ENCODE measurements at regions not wholly inside any gene's neighbourhood (a gene's known extent, or its start where the extent isn't known, plus 50 kb on each side); places are given as distances from the start of the nearest gene placed in this dataset.

GRCh38 chr17:14972844-14973243 lies 292.3 kb downstream of the PMP22 start:
- peaks cover 4% of the 10 kb centered on the region for H3F3A ChIP-seq (ENCODE audit: low read depth)
- Mint-ChIP-seq H3K9me3 (peaks cover 41% of the 10 kb centered on the region), H3K27ac (no peak overlapping the region), H3K36me3 (peaks cover 8% of the 10 kb centered on the region), H3K4me3 (no peak overlapping the region), H3K27me3 (ENCODE audit: insufficient read depth, low read depth) (peaks cover 8% of the 10 kb centered on the region), H3K4me1 (peaks cover 23% of the 10 kb centered on the region)
- no peak overlapping the region for H3K4me2 ChIP-seq
- TF ChIP-seq EZH2phosphoT487 (IDR thresholded peaks at IDR 0.05) (no peak), CTCF (IDR thresholded peaks at IDR 0.05) (no peak), EZH2 (IDR thresholded peaks at IDR 0.05) (no peak)
- peaks cover 11% of the 10 kb centered on the region for H3K9me3 ChIP-seq (ENCODE audit: low read depth)
- H3K27ac ChIP-seq = no peak overlapping the region
- H3K9ac ChIP-seq = no peak overlapping the region
- no peaks in the 10 kb centered on the region for H3K27me3 ChIP-seq
- DNase-seq (ENCODE audit: low spot score) = no peak
- no peak overlapping the region for H2AFZ ChIP-seq (replicated peaks)
- no peaks in the 10 kb centered on the region for H4K20me1 ChIP-seq (ENCODE audit: low read depth)
- no peaks in the 10 kb centered on the region for H3K36me3 ChIP-seq
- no peaks in the 10 kb centered on the region for H3K79me2 ChIP-seq (ENCODE audit: low read depth)
- no peak overlapping the region for H3K4me3 ChIP-seq
- H3K4me1 ChIP-seq = peaks cover 14% of the 10 kb centered on the region

GRCh38 chr17:14971054-14971453 lies 294.1 kb downstream of the PMP22 start:
- H2AFZ ChIP-seq (replicated peaks) = no peak overlapping the region
- peaks cover 4% of the 10 kb centered on the region for H3F3A ChIP-seq (ENCODE audit: low read depth)
- peaks cover 45% of the 10 kb centered on the region for H3K9me3 Mint-ChIP-seq

DNA sequence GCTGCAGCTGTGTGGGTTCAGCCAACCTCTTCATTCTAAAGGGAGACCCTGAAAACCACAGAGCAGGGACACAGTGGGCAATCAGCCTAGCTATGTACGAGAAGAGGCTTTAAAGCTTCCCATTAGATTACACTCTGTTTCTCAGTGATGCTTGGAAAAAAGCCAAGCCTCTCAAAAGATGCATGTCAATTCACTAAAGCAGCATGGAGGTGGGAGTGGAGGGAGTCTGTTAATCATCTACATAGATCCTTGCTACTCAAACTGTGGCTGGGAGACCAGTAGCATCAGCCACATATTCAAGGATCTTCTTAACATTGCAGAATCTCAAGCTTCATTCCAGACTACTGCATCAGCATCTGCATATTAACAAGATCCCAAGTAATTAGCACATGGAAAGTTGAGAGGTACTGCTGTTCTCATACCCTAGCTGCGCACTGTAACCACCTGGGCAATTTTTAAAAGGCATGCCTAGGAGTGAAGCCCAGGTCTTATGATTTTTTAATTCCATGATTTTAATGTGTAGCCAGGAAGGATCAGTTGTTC lies 305.9 kb downstream of the PMP22 start:
- H3K9ac ChIP-seq = no peak overlapping the region
- H3K27ac Mint-ChIP-seq = no peak overlapping the region
- no peaks in the 10 kb centered on the region for H3K36me3 Mint-ChIP-seq
- H3K4me3 ChIP-seq = no peak overlapping the region
- H3K4me3 Mint-ChIP-seq = no peak overlapping the region
- H3K36me3 ChIP-seq = no peaks in the 10 kb centered on the region
- no peaks in the 10 kb centered on the region for H3K9me3 ChIP-seq (ENCODE audit: low read depth)
- H3K9me3 Mint-ChIP-seq = no peaks in the 10 kb centered on the region
- no peak overlapping the region for H3K4me2 ChIP-seq
- no peak overlapping the region for H3K27ac ChIP-seq
- H3K27me3 Mint-ChIP-seq (ENCODE audit: insufficient read depth, low read depth) = peaks cover 2% of the 10 kb centered on the region
- TF ChIP-seq EZH2 (IDR thresholded peaks at IDR 0.05) (no peak), EZH2phosphoT487 (IDR thresholded peaks at IDR 0.05) (no peak), CTCF (IDR thresholded peaks at IDR 0.05) (no peak)
- H3K4me1 ChIP-seq = peaks cover 3% of the 10 kb centered on the region
- peak overlapping the region; percentile 28 for H2AFZ ChIP-seq (replicated peaks)
- no peaks in the 10 kb centered on the region for H3K27me3 ChIP-seq
- H3K79me2 ChIP-seq (ENCODE audit: low read depth) = no peaks in the 10 kb centered on the region
- DNase-seq (ENCODE audit: low spot score) = no peak
- no peaks in the 10 kb centered on the region for H3F3A ChIP-seq (ENCODE audit: low read depth)
- no peaks in the 10 kb centered on the region for H3K4me1 Mint-ChIP-seq
- no peaks in the 10 kb centered on the region for H4K20me1 ChIP-seq (ENCODE audit: low read depth)

More at GRCh38 chr17:14971054-14971453, 294.1 kb downstream of the PMP22 start:
- no peak overlapping the region for H3K27ac Mint-ChIP-seq
- no peak overlapping the region for H3K4me3 Mint-ChIP-seq
- peaks cover 23% of the 10 kb centered on the region for H3K4me1 Mint-ChIP-seq
- Histone ChIP-seq H3K9ac (no peak overlapping the region), H4K20me1 (ENCODE audit: low read depth) (no peaks in the 10 kb centered on the region), H3K4me2 (no peak overlapping the region), H3K4me1 (peaks cover 14% of the 10 kb centered on the region), H3K79me2 (ENCODE audit: low read depth) (no peaks in the 10 kb centered on the region), H3K27me3 (no peaks in the 10 kb centered on the region), H3K4me3 (no peak overlapping the region), H3K36me3 (no peaks in the 10 kb centered on the region), H3K27ac (no peak overlapping the region), H3K9me3 (ENCODE audit: low read depth) (peaks cover 11% of the 10 kb centered on the region)
- H3K36me3 Mint-ChIP-seq = peaks cover 7% of the 10 kb centered on the region
- no peak for DNase-seq (ENCODE audit: low spot score)
- TF ChIP-seq EZH2 (IDR thresholded peaks at IDR 0.05) (no peak), EZH2phosphoT487 (IDR thresholded peaks at IDR 0.05) (no peak), CTCF (IDR thresholded peaks at IDR 0.05) (no peak)
- H3K27me3 Mint-ChIP-seq (ENCODE audit: insufficient read depth, low read depth) = peaks cover 8% of the 10 kb centered on the region
